ENCODE measurements at regions not wholly inside any gene's neighbourhood (a gene's known extent, or its start where the extent isn't known, plus 50 kb on each side); places are given as distances from the start of the nearest gene placed in this dataset.
A peak's percentile ranks its signal among the peaks of the same experiment; 100 is the strongest.

DNA sequence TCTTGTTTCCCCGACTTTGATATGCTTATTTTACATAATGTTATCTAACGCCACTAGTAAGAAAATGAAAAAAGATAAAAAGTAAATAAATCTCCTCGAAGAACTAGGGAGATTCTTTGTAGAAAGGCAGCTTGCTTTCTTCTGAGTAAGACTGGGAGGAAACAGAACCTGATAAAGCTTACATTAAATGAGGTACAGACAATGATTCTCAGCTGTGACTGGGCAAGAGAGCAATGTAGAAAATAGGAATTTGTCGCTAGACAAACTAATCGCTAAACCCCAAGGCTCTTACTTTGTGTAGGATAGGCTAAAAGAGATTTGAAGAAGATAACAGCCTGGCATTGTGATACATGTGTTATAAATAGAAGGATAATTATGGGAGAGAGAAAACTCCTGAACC lies 919.0 kb upstream of the ALCAM start:
- Mint-ChIP-seq H3K36me3 (ENCODE audit: low read depth) (no peaks in the 10 kb centered on the region), H3K4me3 (ENCODE audit: unreplicated experiment) (no peak overlapping the region), H3K4me1 (ENCODE audit: low read depth) (peaks cover 4% of the 10 kb centered on the region), H3K27me3 (ENCODE audit: low read depth) (no peaks in the 10 kb centered on the region), H3K27ac (ENCODE audit: unreplicated experiment) (no peak overlapping the region), H3K9me3 (ENCODE audit: low read depth) (peaks cover 4% of the 10 kb centered on the region)
- no peak for DNase-seq (ENCODE audit: low spot score)
- TF ChIP-seq CTCF (IDR thresholded peaks at IDR 0.05), result no peak

DNA sequence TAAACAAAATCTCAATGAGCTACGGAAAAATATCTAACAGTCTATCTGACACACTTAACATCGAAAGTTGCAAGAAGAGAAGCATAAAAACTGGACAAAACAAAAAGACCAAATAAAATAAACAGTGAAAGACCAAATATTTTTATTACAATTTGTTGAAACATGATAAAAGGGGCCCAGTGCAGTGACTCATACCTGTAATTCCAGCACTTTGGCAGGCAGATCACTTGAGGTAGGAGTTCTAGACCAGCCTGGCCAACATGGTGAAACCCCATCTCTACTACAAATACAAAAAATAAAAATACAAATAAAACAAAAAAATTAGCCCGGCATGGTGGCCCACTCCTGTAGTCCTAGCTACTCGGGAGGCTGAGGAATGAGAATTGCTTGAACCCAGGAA lies 914.0 kb upstream of the ALCAM start:
- no peak overlapping the region for H3K27ac Mint-ChIP-seq (ENCODE audit: unreplicated experiment)
- H3K27me3 Mint-ChIP-seq (ENCODE audit: low read depth), result no peaks in the 10 kb centered on the region
- H3K4me3 Mint-ChIP-seq (ENCODE audit: unreplicated experiment), result no peak overlapping the region
- no peak for TF ChIP-seq CTCF (IDR thresholded peaks at IDR 0.05)
- H3K36me3 Mint-ChIP-seq (ENCODE audit: low read depth), result no peaks in the 10 kb centered on the region
- H3K9me3 Mint-ChIP-seq (ENCODE audit: low read depth), result no peaks in the 10 kb centered on the region
- H3K4me1 Mint-ChIP-seq (ENCODE audit: low read depth), result no peaks in the 10 kb centered on the region
- no peak for DNase-seq (ENCODE audit: low spot score)

DNA sequence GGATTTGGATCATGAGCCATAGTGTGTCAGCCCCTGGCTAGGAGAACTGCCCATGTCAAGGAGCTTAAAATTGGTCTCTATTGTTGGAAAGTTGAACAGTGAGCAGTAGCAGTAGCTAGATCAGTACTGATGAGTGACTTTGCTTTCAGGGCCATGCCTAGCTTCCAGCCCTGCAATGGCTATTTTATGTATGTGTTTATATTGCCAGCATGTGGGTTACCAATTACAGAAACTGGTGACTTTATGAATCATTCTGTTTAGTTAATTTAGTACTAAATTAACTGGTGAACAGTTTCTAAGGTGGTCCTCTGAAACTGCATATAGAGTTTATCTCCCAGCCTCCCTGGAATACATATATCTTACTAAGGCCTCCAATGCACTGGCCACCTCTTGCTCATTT lies 908.1 kb upstream of the ALCAM start:
- DNase-seq (ENCODE audit: low spot score), result no peak
- Mint-ChIP-seq H3K9me3 (ENCODE audit: low read depth) (no peaks in the 10 kb centered on the region), H3K36me3 (ENCODE audit: low read depth) (no peaks in the 10 kb centered on the region), H3K4me1 (ENCODE audit: low read depth) (peaks cover 14% of the 10 kb centered on the region), H3K4me3 (ENCODE audit: unreplicated experiment) (no peak overlapping the region), H3K27ac (ENCODE audit: unreplicated experiment) (no peak overlapping the region), H3K27me3 (ENCODE audit: low read depth) (no peaks in the 10 kb centered on the region)
- TF ChIP-seq CTCF (IDR thresholded peaks at IDR 0.05), result no peak

GRCh38 chr3:104460477-104461406 lies 906.0 kb upstream of the ALCAM start:
- TF ChIP-seq CTCF (IDR thresholded peaks at IDR 0.05), result peak; percentile 83
- Mint-ChIP-seq H3K27ac (ENCODE audit: unreplicated experiment) (peak overlapping the region; percentile 6), H3K36me3 (ENCODE audit: low read depth) (no peaks in the 10 kb centered on the region), H3K9me3 (ENCODE audit: low read depth) (peaks cover 8% of the 10 kb centered on the region), H3K4me3 (ENCODE audit: unreplicated experiment) (no peak overlapping the region), H3K27me3 (ENCODE audit: low read depth) (no peaks in the 10 kb centered on the region), H3K4me1 (ENCODE audit: low read depth) (peaks cover 14% of the 10 kb centered on the region)
- no peak for DNase-seq (ENCODE audit: low spot score)

GRCh38 chr3:104461431-104461830 lies 905.3 kb upstream of the ALCAM start:
- Mint-ChIP-seq H3K27me3 (ENCODE audit: low read depth) (no peaks in the 10 kb centered on the region), H3K9me3 (ENCODE audit: low read depth) (peaks cover 12% of the 10 kb centered on the region), H3K36me3 (ENCODE audit: low read depth) (no peaks in the 10 kb centered on the region), H3K27ac (ENCODE audit: unreplicated experiment) (peak overlapping the region; percentile 6), H3K4me3 (ENCODE audit: unreplicated experiment) (no peak overlapping the region), H3K4me1 (ENCODE audit: low read depth) (peaks cover 14% of the 10 kb centered on the region)
- no peak for DNase-seq (ENCODE audit: low spot score)
- TF ChIP-seq CTCF (IDR thresholded peaks at IDR 0.05), result no peak
